HCT116 (cell line): ENCODE measurements at regions not wholly inside any gene's neighbourhood (a gene's known extent, or its start where the extent isn't known, plus 50 kb on each side); places are given as distances from the start of the nearest gene placed in this dataset.

Experiments
- ATAC-seq: fragments of 200-7000 bp; cut with Tn5 transposase; 2 replicates; pipeline ENCODE4 v1.9.1; 2020; ENCODE audit warnings: mild to moderate bottlenecking, moderate library complexity
- BruUV-seq: library from RNA; stranded (reverse); fragments of 400-500 nt; replicated peaks from 2 replicates; lab custom pipeline; 2021; lab: Mats Ljungman, UMichigan
- CTCF ChIA-PET: fragments of 300-600 bp; sonication (Branson Sonifier 250); formaldehyde crosslinking; loops from one replicate; lab custom pipeline; 2021; ENCODE audit warnings: antibody characterized with exemption; lab: Charles Lee
- POLR2A ChIA-PET: fragments of 300-600, 350-600 bp; sonication (Branson Sonifier 250); formaldehyde crosslinking; loops from one replicate; lab custom pipeline; 2021; ENCODE audit warnings: antibody characterized with exemption; lab: Charles Lee
- RAD21 ChIA-PET, 2 experiments: fragments of 300-600 bp; sonication (Branson Sonifier 250); formaldehyde crosslinking; loops; one replicate each; lab custom pipeline; 2023; ENCODE audit warnings: low total read pairs in 2 of 2; ENCODE audit not compliant: uncharacterized antibody in 2 of 2, unreplicated experiment in 2 of 2, low non-redundant PET in 1 of 2; lab: Charles Lee
- DNase-seq: peaks from one replicate; pipeline ENCODE4 v3.0.0-alpha.2; 2010; ENCODE audit warnings: low read depth, low spot score
- H2AFZ ChIP-seq: fragments of 200-600 bp; shearing (Covaris generic), sonication (generic); 2 replicates; pipeline ENCODE4 v1.6.1; 2017; ENCODE audit warnings: low read depth, mixed run types, mixed read lengths, antibody characterized with exemption, low read length; ENCODE audit not compliant: poor library complexity, severe bottlenecking
- H3K27ac ChIP-seq: 2 replicates; pipeline ENCODE4 v1.5.1; 2012; ENCODE audit warnings: low read depth, low read length
- H3K27me3 ChIP-seq: fragments of 200-600 bp; sonication (generic); 2 replicates; pipeline ENCODE4 v1.6.1; 2016; ENCODE audit warnings: mixed run types, low read length, mixed read lengths; ENCODE audit not compliant: insufficient read depth
- H3K36me3 ChIP-seq, 2 experiments: fragments of 200-500 bp in 1 of 2; fragments of 200-600 bp in 1 of 2; sonication (Bioruptor generic) in 1 of 2; sonication (generic) in 1 of 2; 2 replicates each; pipeline versions ENCODE4 v1.5.1 to v1.6.1; 2014 to 2016; ENCODE audit warnings: low read length in 2 of 2, inconsistent platforms in 1 of 2, mixed read lengths in 1 of 2, mixed run types in 1 of 2; ENCODE audit not compliant: insufficient read depth in 2 of 2, control insufficient read depth in 1 of 2
- H3K4me1 ChIP-seq, 2 experiments: fragments of 200-600 bp in 1 of 2; sonication (generic) in 1 of 2; 2 replicates each; pipeline versions ENCODE4 v1.5.1 to v1.6.1; 2012 to 2017; ENCODE audit warnings: low read length in 2 of 2, inconsistent platforms in 1 of 2, mild to moderate bottlenecking in 1 of 2, mixed read lengths in 1 of 2, mixed run types in 1 of 2, moderate library complexity in 1 of 2; ENCODE audit not compliant: insufficient read depth in 2 of 2, control insufficient read depth in 1 of 2
- H3K4me2 ChIP-seq: fragments of 200-600 bp; sonication (generic); 2 replicates; pipeline ENCODE4 v1.6.1; 2017; ENCODE audit warnings: mixed run types, low read length, mixed read lengths
- H3K4me3 ChIP-seq, 2 experiments: fragments of 200-600 bp in 1 of 2; sonication (generic) in 1 of 2; replicated peaks in 1 of 2; 2 replicates each; pipeline ENCODE4 v1.5.1; 2011 to 2016; ENCODE audit warnings: low read length in 2 of 2, control low read depth in 1 of 2, low read depth in 1 of 2, mild to moderate bottlenecking in 1 of 2, mixed read lengths in 1 of 2, mixed run types in 1 of 2
- H3K79me2 ChIP-seq: fragments of 200-600 bp; sonication (generic); 2 replicates; pipeline ENCODE4 v1.6.1; 2017; ENCODE audit warnings: mild to moderate bottlenecking, mixed run types, low read length, moderate library complexity, mixed read lengths; ENCODE audit not compliant: insufficient read depth
- H3K9ac ChIP-seq: fragments of 200-600 bp; sonication (generic); 2 replicates; pipeline ENCODE4 v1.6.1; 2016; ENCODE audit warnings: low read length, mixed read lengths
- H3K9me2 ChIP-seq: fragments of 200-600 bp; sonication (generic), shearing (Covaris generic); 2 replicates; pipeline ENCODE4 v1.6.1; 2017; ENCODE audit warnings: mixed run types, mild to moderate bottlenecking, moderate library complexity; ENCODE audit not compliant: insufficient read depth
- H3K9me3 ChIP-seq, 2 experiments: fragments of 200-500 bp in 1 of 2; fragments of 200-600 bp in 1 of 2; sonication (Bioruptor generic) in 1 of 2; sonication (generic) in 1 of 2; 2 replicates each; pipeline ENCODE4 v1.6.1; 2014 to 2017; ENCODE audit warnings: low read length in 2 of 2, mixed read lengths in 2 of 2, inconsistent platforms in 1 of 2, low read depth in 1 of 2, mild to moderate bottlenecking in 1 of 2, mixed run types in 1 of 2, moderate library complexity in 1 of 2; ENCODE audit not compliant: control insufficient read depth in 1 of 2, insufficient read depth in 1 of 2
- H4K20me1 ChIP-seq: fragments of 200-600 bp; sonication (generic), shearing (Covaris generic); 2 replicates; pipeline ENCODE4 v1.6.1; 2017; ENCODE audit warnings: mixed run types, mild to moderate bottlenecking, moderate library complexity; ENCODE audit not compliant: insufficient read depth
- CBX3 ChIP-seq: IDR thresholded peaks from 2 replicates; pipeline ENCODE4 v1.6.1; 2012; ENCODE audit warnings: low read depth
- CEBPB ChIP-seq: IDR thresholded peaks from 2 replicates; pipeline ENCODE4 v1.6.1; 2012; ENCODE audit warnings: low read depth
- EGR1 ChIP-seq: IDR thresholded peaks from 2 replicates; pipeline ENCODE4 v1.6.1; 2012; ENCODE audit warnings: low read depth
- ELF1 ChIP-seq: IDR thresholded peaks from 2 replicates; pipeline ENCODE4 v1.6.1; 2012; ENCODE audit warnings: low read depth, borderline replicate concordance
- EZH2phosphoT487 ChIP-seq: fragments of 200-600 bp; IDR thresholded peaks from 2 replicates; pipeline ENCODE4 v1.6.1; 2018; ENCODE audit warnings: antibody characterized with exemption, borderline replicate concordance
- FOSL1 ChIP-seq: IDR thresholded peaks from 2 replicates; pipeline ENCODE4 v1.6.1; 2012; ENCODE audit warnings: low read depth
- JUND ChIP-seq: IDR thresholded peaks from 2 replicates; pipeline ENCODE4 v1.6.1; 2012
- POLR2A ChIP-seq: IDR thresholded peaks from 2 replicates; pipeline ENCODE4 v1.7.0; 2011; ENCODE audit warnings: borderline replicate concordance; ENCODE audit not compliant: insufficient read depth, insufficient read length; ENCODE audit errors: extremely low read depth
- RAD21 ChIP-seq: IDR thresholded peaks from 2 replicates; pipeline ENCODE4 v1.6.1; 2012; ENCODE audit warnings: low read depth, mild to moderate bottlenecking
- SIN3A ChIP-seq: IDR thresholded peaks from 2 replicates; pipeline ENCODE4 v1.6.1; 2012; ENCODE audit warnings: low read depth
- SP1 ChIP-seq: IDR thresholded peaks from 2 replicates; pipeline ENCODE4 v1.6.1; 2012; ENCODE audit warnings: low read depth
- TCF7L2 ChIP-seq: IDR thresholded peaks from 2 replicates; pipeline ENCODE4 v1.7.0; 2011; ENCODE audit warnings: borderline replicate concordance, inconsistent platforms; ENCODE audit not compliant: insufficient read depth, insufficient read length; ENCODE audit errors: extremely low read depth
- ZFX ChIP-seq: fragments of 450-650 bp; IDR thresholded peaks from 2 replicates; pipeline ENCODE4 v1.6.1; 2017
- ZNF274 ChIP-seq: fragments of 200-500 bp; sonication (Bioruptor generic); IDR thresholded peaks from 2 replicates; pipeline ENCODE4 v1.6.1; 2014; ENCODE audit warnings: mild to moderate bottlenecking, low read depth, low read length, inconsistent platforms
- intact Hi-C: fragments of 100-400 bp; cut with micrococcal nuclease; formaldehyde crosslinking; loops from 2 replicates; pipeline ENCODE4 v1.10.0; 2022
- TF ChIP-seq, protein P1 (sequence below): IDR thresholded peaks from 2 replicates; pipeline ENCODE4 v1.6.1; 2012; ENCODE audit warnings: low read depth
- TF ChIP-seq, protein P2 (sequence below): IDR thresholded peaks from 2 replicates; pipeline ENCODE4 v1.6.1; 2012
- TF ChIP-seq, protein P3 (sequence below): IDR thresholded peaks from 2 replicates; pipeline ENCODE4 v1.6.1; 2011; ENCODE audit warnings: mild to moderate bottlenecking, low read length, moderate library complexity; ENCODE audit not compliant: insufficient replicate concordance; ENCODE audit errors: extremely low read depth
- TF ChIP-seq, protein P4 (sequence below): IDR thresholded peaks from 2 replicates; pipeline ENCODE4 v1.6.1; 2012

DNA sequence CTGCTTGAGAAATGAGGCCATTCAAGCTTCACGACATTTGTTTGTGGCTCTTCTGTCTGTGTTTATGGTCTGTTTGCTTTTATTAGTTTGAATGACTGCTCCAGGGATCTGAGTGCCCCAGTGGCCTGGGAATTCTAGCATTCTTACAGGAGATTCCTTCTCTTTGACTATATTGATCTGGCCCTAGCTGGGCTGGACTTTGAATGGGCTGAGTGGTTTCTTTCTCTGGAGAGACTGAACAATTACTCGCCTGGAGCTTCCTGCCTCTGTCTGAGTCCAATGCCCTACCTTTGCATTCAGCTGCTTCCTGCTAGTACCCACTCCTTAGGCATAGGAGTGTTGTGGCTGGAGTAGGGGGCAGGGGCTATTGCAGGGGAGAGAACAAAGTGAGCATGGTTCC, 51.2 kb upstream of the EDA start (continued):
- TF ChIP-seq, protein P1, sequence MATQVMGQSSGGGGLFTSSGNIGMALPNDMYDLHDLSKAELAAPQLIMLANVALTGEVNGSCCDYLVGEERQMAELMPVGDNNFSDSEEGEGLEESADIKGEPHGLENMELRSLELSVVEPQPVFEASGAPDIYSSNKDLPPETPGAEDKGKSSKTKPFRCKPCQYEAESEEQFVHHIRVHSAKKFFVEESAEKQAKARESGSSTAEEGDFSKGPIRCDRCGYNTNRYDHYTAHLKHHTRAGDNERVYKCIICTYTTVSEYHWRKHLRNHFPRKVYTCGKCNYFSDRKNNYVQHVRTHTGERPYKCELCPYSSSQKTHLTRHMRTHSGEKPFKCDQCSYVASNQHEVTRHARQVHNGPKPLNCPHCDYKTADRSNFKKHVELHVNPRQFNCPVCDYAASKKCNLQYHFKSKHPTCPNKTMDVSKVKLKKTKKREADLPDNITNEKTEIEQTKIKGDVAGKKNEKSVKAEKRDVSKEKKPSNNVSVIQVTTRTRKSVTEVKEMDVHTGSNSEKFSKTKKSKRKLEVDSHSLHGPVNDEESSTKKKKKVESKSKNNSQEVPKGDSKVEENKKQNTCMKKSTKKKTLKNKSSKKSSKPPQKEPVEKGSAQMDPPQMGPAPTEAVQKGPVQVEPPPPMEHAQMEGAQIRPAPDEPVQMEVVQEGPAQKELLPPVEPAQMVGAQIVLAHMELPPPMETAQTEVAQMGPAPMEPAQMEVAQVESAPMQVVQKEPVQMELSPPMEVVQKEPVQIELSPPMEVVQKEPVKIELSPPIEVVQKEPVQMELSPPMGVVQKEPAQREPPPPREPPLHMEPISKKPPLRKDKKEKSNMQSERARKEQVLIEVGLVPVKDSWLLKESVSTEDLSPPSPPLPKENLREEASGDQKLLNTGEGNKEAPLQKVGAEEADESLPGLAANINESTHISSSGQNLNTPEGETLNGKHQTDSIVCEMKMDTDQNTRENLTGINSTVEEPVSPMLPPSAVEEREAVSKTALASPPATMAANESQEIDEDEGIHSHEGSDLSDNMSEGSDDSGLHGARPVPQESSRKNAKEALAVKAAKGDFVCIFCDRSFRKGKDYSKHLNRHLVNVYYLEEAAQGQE, result no peak
- TF ChIP-seq FOSL1 (no peak), EGR1 (no peak)

DNA sequence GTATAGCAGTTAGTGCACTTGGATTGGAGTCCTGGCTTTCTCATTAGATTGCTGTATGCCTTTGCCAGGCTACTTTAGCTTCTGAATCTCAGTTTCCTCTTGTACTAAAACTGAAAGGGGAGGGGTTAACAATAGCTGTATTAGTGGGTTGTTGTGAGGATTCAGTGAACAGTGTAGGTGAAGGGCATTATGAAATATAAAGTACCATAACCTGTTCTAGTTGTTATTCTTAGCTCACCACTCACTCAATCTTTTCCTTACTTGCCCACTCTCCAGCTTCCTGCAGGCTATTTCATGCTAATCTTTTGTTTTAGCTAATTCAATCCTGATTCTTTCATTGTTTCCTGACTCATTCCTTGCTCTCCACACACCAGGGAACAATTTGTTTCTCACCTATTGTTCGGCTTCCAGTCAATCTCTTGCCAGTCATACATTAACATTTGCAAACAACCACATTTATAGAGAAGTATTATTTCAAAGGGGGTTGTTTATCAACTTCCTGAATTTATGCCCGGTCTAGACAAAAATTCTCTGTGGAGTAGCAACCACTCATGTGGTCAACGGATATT, 50.6 kb upstream of the EDA start:
- no peaks in the 10 kb centered on the region for H3K4me1 ChIP-seq
- no peak overlapping the region for H3K4me3 ChIP-seq
- ChIA-PET POLR2A (no interaction called here), CTCF (no interaction called here), RAD21 (no interaction called here)
- no peaks in the 10 kb centered on the region for H4K20me1 ChIP-seq
- no peaks in the 10 kb centered on the region for H3K27me3 ChIP-seq
- H3K4me2 ChIP-seq, result no peak overlapping the region
- no peaks in the 10 kb centered on the region for H3K79me2 ChIP-seq
- no peak overlapping the region for H3K9ac ChIP-seq
- no peak overlapping the region for H3K27ac ChIP-seq
- no peaks in the 10 kb centered on the region for H3K36me3 ChIP-seq
- BruUV-seq, result no TSS peak
- no peaks in the 10 kb centered on the region for H3K9me2 ChIP-seq
- intact Hi-C loops, result no loop called here
- DNase-seq (no peak), ATAC-seq (no peak)
- no peaks in the 10 kb centered on the region for H3K9me3 ChIP-seq
- no peak overlapping the region for H2AFZ ChIP-seq
- TF ChIP-seq CBX3 (no peak), CEBPB (no peak), SP1 (no peak), ZFX (no peak), TCF7L2 (no peak), SIN3A (no peak), ELF1 (no peak), FOSL1 (no peak), POLR2A (no peak), EGR1 (no peak), ZNF274 (no peak), EZH2phosphoT487 (no peak), RAD21 (no peak), JUND (no peak)
- TF ChIP-seq, protein P2, sequence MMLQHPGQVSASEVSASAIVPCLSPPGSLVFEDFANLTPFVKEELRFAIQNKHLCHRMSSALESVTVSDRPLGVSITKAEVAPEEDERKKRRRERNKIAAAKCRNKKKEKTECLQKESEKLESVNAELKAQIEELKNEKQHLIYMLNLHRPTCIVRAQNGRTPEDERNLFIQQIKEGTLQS, result no peak
- TF ChIP-seq, protein P3, sequence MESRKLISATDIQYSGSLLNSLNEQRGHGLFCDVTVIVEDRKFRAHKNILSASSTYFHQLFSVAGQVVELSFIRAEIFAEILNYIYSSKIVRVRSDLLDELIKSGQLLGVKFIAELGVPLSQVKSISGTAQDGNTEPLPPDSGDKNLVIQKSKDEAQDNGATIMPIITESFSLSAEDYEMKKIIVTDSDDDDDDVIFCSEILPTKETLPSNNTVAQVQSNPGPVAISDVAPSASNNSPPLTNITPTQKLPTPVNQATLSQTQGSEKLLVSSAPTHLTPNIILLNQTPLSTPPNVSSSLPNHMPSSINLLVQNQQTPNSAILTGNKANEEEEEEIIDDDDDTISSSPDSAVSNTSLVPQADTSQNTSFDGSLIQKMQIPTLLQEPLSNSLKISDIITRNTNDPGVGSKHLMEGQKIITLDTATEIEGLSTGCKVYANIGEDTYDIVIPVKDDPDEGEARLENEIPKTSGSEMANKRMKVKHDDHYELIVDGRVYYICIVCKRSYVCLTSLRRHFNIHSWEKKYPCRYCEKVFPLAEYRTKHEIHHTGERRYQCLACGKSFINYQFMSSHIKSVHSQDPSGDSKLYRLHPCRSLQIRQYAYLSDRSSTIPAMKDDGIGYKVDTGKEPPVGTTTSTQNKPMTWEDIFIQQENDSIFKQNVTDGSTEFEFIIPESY, result no peak
- TF ChIP-seq, protein P4, sequence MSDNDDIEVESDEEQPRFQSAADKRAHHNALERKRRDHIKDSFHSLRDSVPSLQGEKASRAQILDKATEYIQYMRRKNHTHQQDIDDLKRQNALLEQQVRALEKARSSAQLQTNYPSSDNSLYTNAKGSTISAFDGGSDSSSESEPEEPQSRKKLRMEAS, result no peak
